Tibial artery (tissue), 4 donors: ENCODE measurements at regions not wholly inside any gene's neighbourhood (a gene's known extent, or its start where the extent isn't known, plus 50 kb on each side); places are given as distances from the start of the nearest gene placed in this dataset.

ENCODE experiments used
- DNase-seq, 2 donors: peaks; one replicate each; pipeline ENCODE4 v3.0.0-alpha.2; 2019
- H3K27ac ChIP-seq, 2 donors: fragments of 200-600 bp; sonication (generic) in 1 of 2; 1 replicate in 1 of 2; 2 replicates in 1 of 2; pipeline ENCODE4 v1.5.1; 2018 to 2019; ENCODE audit warnings: mild to moderate bottlenecking in 1 of 2
- H3K27me3 ChIP-seq, 2 donors: fragments of 200-600 bp; sonication (generic) in 1 of 2; one replicate each; pipeline versions ENCODE4 v1.5.1 to v1.6.0; 2016 to 2019
- H3K36me3 ChIP-seq, 3 donors: fragments of 200-600 bp; sonication (generic) in 2 of 3; one replicate each; pipeline ENCODE4 v1.5.1; 2016 to 2019; ENCODE audit warnings: mild to moderate bottlenecking in 2 of 3
- H3K4me1 ChIP-seq, 4 donors: fragments of 200-600 bp; sonication (generic) in 2 of 4; 1 replicate in 3 of 4; 2 replicates in 1 of 4; pipeline ENCODE4 v1.5.1; 2016 to 2019
- H3K4me3 ChIP-seq, 2 donors: fragments of 200-600 bp; sonication (generic) in 1 of 2; 1 replicate in 1 of 2; 2 replicates in 1 of 2; pipeline ENCODE4 v1.5.1; 2018 to 2019; ENCODE audit warnings: mild to moderate bottlenecking in 2 of 2
- H3K9me3 ChIP-seq, 3 donors: fragments of 200-600 bp; sonication (generic) in 1 of 3; one replicate each; pipeline ENCODE4 v1.5.1; 2016 to 2019
- intact Hi-C: fragments of 100-400 bp; cut with DNase I; formaldehyde crosslinking; loops from one replicate; pipeline ENCODE4 v1.15.0; 2023; ENCODE audit warnings: low total_unique reads
- TF ChIP-seq, protein P1 (sequence below), 2 experiments: fragments of 200-600 bp in 1 of 2; fragments of 450-650 bp in 1 of 2; IDR thresholded peaks; one replicate each; pipeline ENCODE4 v1.5.1; 2017 to 2019; ENCODE audit warnings: antibody characterized with exemption in 2 of 2, mild to moderate bottlenecking in 1 of 2, moderate library complexity in 1 of 2

DNA sequence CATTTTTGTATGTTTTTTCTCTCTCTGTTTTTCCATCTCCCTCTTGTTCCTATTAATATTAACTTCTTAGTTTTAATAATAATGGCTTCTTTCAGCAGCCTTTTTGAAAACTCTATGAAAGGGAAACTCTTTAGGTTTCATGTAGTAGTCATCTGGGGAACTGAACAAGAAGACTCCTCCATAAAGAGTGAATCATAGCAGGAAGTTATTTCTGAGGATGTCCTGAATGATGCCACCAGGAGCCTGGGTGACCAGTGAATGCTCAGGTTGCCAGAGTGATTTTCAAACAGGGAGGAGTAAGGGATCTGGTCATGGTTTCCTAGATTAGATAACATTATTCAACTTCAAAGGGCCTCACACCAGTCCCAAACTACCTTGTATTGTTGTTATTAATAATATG lies 212.8 kb upstream of the PDE5A start:
- H3K36me3 ChIP-seq, result no peaks in the 10 kb centered on the region
- intact Hi-C loops, result no loop called here
- H3K27ac ChIP-seq, result no peak overlapping the region
- H3K4me3 ChIP-seq, result no peak overlapping the region
- H3K9me3 ChIP-seq, result no peaks in the 10 kb centered on the region
- TF ChIP-seq, protein P1, sequence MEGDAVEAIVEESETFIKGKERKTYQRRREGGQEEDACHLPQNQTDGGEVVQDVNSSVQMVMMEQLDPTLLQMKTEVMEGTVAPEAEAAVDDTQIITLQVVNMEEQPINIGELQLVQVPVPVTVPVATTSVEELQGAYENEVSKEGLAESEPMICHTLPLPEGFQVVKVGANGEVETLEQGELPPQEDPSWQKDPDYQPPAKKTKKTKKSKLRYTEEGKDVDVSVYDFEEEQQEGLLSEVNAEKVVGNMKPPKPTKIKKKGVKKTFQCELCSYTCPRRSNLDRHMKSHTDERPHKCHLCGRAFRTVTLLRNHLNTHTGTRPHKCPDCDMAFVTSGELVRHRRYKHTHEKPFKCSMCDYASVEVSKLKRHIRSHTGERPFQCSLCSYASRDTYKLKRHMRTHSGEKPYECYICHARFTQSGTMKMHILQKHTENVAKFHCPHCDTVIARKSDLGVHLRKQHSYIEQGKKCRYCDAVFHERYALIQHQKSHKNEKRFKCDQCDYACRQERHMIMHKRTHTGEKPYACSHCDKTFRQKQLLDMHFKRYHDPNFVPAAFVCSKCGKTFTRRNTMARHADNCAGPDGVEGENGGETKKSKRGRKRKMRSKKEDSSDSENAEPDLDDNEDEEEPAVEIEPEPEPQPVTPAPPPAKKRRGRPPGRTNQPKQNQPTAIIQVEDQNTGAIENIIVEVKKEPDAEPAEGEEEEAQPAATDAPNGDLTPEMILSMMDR (IDR thresholded peaks at IDR 0.05), result no peak
- peaks cover 0 to 4% (median under 1%) of the 10 kb centered on the region in 4 donors for H3K4me1 ChIP-seq
- no peaks in the 10 kb centered on the region for H3K27me3 ChIP-seq
- DNase-seq, result no peak

DNA sequence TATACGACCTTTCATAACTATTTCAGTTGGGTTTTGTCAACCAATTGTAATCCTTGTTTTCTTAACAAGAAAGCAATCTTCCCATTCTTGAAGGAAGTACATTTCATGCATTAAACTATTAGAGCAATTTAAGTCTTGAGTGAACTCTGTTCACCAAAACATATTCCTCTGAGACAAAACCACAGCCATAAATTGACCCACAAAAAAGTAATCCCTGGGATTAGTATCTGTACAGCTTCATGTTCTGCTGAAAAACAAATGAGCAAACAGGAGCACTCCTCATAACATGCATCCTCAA lies 207.0 kb upstream of the PDE5A start:
- intact Hi-C loops, result no loop called here
- H3K4me3 ChIP-seq, result no peak overlapping the region
- TF ChIP-seq, protein P1 (IDR thresholded peaks at IDR 0.05), result no peak
- no peaks in the 10 kb centered on the region for H3K27me3 ChIP-seq
- H3K36me3 ChIP-seq, result no peaks in the 10 kb centered on the region
- no peak for DNase-seq
- peaks cover 0 to 44% (median 10%) of the 10 kb centered on the region in 4 donors for H3K4me1 ChIP-seq
- H3K9me3 ChIP-seq, result no peaks in the 10 kb centered on the region
- peak overlapping the region; percentile 59 to 60 for H3K27ac ChIP-seq

DNA sequence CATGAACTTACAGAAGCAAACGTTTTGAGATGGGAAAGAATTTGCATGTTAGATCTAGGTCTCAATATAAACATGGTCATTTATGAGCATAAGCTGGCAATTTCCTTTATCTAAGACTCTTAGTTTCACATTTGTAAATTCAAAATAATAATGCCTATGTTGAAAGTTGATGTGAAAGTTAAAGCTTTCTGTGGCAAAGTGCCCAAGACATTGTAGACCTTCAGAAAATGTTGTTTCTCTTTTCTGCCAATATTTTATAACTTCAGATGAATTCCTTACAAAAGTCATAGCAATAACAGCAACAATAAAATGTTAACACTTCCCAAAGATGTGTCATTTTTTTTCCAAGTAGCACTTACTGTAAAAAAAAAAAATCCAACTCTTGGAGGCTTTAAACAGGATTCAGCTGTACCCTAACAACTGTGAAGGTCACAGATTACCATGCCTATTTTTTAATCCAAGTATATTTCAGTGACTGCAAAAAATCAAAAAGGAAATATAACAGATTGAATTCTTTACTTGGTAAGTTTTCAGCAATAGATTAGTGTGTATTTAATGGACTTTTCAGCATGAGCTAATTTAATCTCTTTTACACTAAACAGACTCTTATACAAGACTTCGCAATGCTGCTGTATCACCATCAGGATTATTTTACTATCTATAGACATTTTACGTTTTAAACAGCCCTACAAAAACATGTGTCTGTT lies 206.5 kb upstream of the PDE5A start:
- Histone ChIP-seq H3K9me3 (no peaks in the 10 kb centered on the region), H3K4me3 (no peak overlapping the region), H3K27me3 (no peaks in the 10 kb centered on the region), H3K4me1 (peaks cover 0 to 44% (median 10%) of the 10 kb centered on the region in 4 donors), H3K27ac (peak overlapping the region; percentile 59 to 60), H3K36me3 (no peaks in the 10 kb centered on the region)
- no peak for DNase-seq
- intact Hi-C loops, result no loop called here
- TF ChIP-seq, protein P1 (IDR thresholded peaks at IDR 0.05), result no peak

DNA sequence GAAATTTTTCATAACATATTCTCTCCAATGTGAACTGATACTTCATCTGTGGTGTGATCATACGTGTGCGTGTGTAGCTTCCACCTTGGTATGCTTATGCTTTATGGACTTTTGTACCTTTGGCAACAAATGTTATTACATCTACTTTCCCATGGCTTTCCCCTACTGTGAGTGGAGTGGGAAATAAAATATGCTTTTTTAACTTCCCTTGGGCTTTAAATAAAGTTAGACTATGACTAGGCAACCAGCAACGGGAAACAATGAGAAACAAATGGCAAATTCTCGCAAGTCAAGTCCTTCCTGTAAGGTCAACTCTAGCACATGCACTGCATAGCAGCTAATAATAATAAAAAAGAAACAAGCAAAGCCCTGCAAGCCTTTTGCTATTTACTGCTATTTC lies 205.0 kb upstream of the PDE5A start:
- Histone ChIP-seq H3K9me3 (no peaks in the 10 kb centered on the region), H3K36me3 (no peaks in the 10 kb centered on the region), H3K4me3 (no peak overlapping the region), H3K27ac (peak overlapping the region; percentile 59 to 60), H3K4me1 (peaks cover 0 to 44% (median 13%) of the 10 kb centered on the region in 4 donors), H3K27me3 (no peaks in the 10 kb centered on the region)
- no peak for DNase-seq
- TF ChIP-seq, protein P1 (IDR thresholded peaks at IDR 0.05), result no peak
- intact Hi-C loops, result no loop called here

DNA sequence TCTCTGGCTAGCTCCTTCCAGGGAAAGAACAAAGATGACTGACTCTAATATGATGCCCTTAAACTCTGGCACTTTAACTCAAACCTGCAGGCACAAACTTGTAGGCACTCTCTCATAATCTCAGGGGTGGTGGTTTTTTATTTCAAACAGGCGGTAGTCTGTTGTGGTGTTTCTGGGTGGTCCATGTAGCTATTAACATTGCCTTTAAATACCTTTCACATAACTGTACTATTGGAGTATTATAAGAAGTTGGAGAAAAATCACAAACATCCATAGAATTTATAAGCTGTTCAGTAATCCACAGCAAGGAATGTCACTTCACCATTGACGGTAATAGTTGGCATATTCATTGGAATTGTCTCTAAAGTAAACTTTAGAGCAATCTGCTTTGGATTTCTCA lies 204.2 kb upstream of the PDE5A start:
- Histone ChIP-seq H3K36me3 (no peaks in the 10 kb centered on the region), H3K4me1 (peaks cover 0 to 44% (median 13%) of the 10 kb centered on the region in 4 donors), H3K4me3 (no peak overlapping the region), H3K27me3 (no peaks in the 10 kb centered on the region), H3K27ac (peak overlapping the region; percentile 59 to 60), H3K9me3 (no peaks in the 10 kb centered on the region)
- intact Hi-C loops, result no loop called here
- no peak for DNase-seq
- TF ChIP-seq, protein P1 (IDR thresholded peaks at IDR 0.05), result no peak
